ENCODE measurements at regions not wholly inside any gene's neighbourhood (a gene's known extent, or its start where the extent isn't known, plus 50 kb on each side); places are given as distances from the start of the nearest gene placed in this dataset.

DNA sequence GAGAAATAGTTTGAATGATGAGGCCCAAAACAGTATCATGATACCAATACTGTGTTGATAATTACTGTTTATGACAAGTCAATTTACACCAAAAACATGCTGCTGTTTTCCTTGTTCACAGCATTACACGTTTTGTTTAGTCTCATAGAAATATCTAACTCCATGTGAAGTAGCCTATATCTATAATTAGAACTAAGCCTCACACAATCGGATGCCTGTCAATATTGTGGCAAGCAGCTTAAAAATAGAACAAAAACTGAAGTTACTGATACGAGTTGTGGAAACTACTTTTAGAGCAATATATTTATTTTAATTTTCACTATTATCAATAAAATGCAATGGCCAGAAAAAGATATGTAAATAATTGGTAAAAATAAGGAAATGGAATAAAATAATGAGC, 470.8 kb downstream of the ZEB2 start:
- Mint-ChIP-seq H3K4me3 (no peak overlapping the region), H3K4me1 (peaks cover 1% of the 10 kb centered on the region)

DNA sequence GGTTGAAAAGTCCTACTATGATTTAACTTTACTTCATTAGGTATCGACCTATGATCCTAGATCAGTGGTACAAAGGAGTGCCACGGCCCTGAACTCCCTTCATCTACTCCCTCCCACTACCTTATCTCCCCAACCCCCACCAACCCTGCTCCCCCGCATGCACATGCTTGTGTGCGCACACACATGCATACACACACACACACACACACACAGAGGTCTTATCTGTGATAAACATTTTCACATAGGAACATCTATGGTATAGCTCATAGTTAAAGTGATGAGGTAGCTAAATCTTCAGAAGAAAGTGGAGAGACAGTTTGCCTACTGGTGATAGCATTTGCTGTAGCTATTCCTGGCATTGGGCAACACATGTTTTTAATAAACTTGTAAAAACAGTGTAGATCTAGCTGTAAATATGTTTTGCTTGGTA, 471.3 kb downstream of the ZEB2 start:
- H3K9me3 Mint-ChIP-seq, result no peaks in the 10 kb centered on the region
- H3K36me3 Mint-ChIP-seq, result no peaks in the 10 kb centered on the region
- H3K4me3 Mint-ChIP-seq, result no peak overlapping the region
- peaks cover 1% of the 10 kb centered on the region for H3K4me1 Mint-ChIP-seq
- TF ChIP-seq CTCF (IDR thresholded peaks at IDR 0.05; ENCODE audit: unreplicated experiment), result no peak
- DNase-seq (ENCODE audit: low spot score in 2 of 2, unreplicated experiment in 2 of 2), result no peak
- H3K27ac Mint-ChIP-seq, result no peak overlapping the region
- no peaks in the 10 kb centered on the region for H3K27me3 Mint-ChIP-seq (ENCODE audit: low read depth)

More for the DNA sequence above, 470.8 kb downstream of the ZEB2 start:
- Mint-ChIP-seq H3K36me3 (no peaks in the 10 kb centered on the region), H3K27ac (no peak overlapping the region), H3K27me3 (ENCODE audit: low read depth) (no peaks in the 10 kb centered on the region), H3K9me3 (no peaks in the 10 kb centered on the region)
- no peak for DNase-seq (ENCODE audit: low spot score in 2 of 2, unreplicated experiment in 2 of 2)
- TF ChIP-seq CTCF (IDR thresholded peaks at IDR 0.05; ENCODE audit: unreplicated experiment), result no peak

GRCh38 chr2:144042751-144043150, 477.2 kb downstream of the ZEB2 start:
- no peaks in the 10 kb centered on the region for H3K4me1 Mint-ChIP-seq
- H3K9me3 Mint-ChIP-seq, result no peaks in the 10 kb centered on the region
- no peak for DNase-seq (ENCODE audit: low spot score in 2 of 2, unreplicated experiment in 2 of 2)
- no peak overlapping the region for H3K27ac Mint-ChIP-seq
- H3K27me3 Mint-ChIP-seq (ENCODE audit: low read depth), result no peaks in the 10 kb centered on the region
- TF ChIP-seq CTCF (IDR thresholded peaks at IDR 0.05; ENCODE audit: unreplicated experiment), result no peak
- H3K36me3 Mint-ChIP-seq, result no peaks in the 10 kb centered on the region
- no peak overlapping the region for H3K4me3 Mint-ChIP-seq

GRCh38 chr2:144041612-144042011, 478.3 kb downstream of the ZEB2 start:
- TF ChIP-seq CTCF (IDR thresholded peaks at IDR 0.05; ENCODE audit: unreplicated experiment), result no peak
- no peak overlapping the region for H3K27ac Mint-ChIP-seq
- no peaks in the 10 kb centered on the region for H3K9me3 Mint-ChIP-seq
- no peak for DNase-seq (ENCODE audit: low spot score in 2 of 2, unreplicated experiment in 2 of 2)
- H3K36me3 Mint-ChIP-seq, result no peaks in the 10 kb centered on the region
- no peaks in the 10 kb centered on the region for H3K27me3 Mint-ChIP-seq (ENCODE audit: low read depth)
- no peaks in the 10 kb centered on the region for H3K4me1 Mint-ChIP-seq
- H3K4me3 Mint-ChIP-seq, result no peak overlapping the region

DNA sequence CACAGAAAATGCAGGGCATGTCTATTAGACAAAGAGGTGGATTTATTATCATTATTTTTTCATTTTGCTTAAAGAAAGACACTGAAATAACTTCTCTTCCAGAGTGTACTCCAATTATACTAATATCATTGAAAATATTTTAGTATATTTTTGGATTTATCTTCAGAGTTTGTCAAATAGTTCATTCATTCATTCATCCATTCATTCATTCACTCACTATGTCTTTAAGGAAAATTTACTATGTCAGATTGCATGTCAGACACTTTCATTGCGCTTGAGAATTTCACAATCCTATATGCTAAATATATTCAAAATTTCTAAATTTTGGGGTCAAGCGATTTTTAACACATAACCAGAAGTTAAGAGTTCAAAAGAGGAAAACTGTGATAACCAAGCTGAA, 479.1 kb downstream of the ZEB2 start:
- Mint-ChIP-seq H3K4me1 (no peaks in the 10 kb centered on the region), H3K27ac (no peak overlapping the region), H3K9me3 (no peaks in the 10 kb centered on the region), H3K36me3 (no peaks in the 10 kb centered on the region), H3K4me3 (no peak overlapping the region), H3K27me3 (ENCODE audit: low read depth) (no peaks in the 10 kb centered on the region)
- no peak for DNase-seq (ENCODE audit: low spot score in 2 of 2, unreplicated experiment in 2 of 2)
- no peak for TF ChIP-seq CTCF (IDR thresholded peaks at IDR 0.05; ENCODE audit: unreplicated experiment)

- H3K9me3 Mint-ChIP-seq, result peaks cover 10% of the 10 kb centered on the region
- H3K4me3 Mint-ChIP-seq, result no peak overlapping the region
- peaks cover 4% of the 10 kb centered on the region for H3K36me3 Mint-ChIP-seq
- H3K4me1 Mint-ChIP-seq, result peaks cover under 1% of the 10 kb centered on the region
- no peak for TF ChIP-seq CTCF (IDR thresholded peaks at IDR 0.05; ENCODE audit: unreplicated experiment)
- H3K27me3 Mint-ChIP-seq (ENCODE audit: low read depth), result no peaks in the 10 kb centered on the region
- DNase-seq (ENCODE audit: low spot score in 2 of 2, unreplicated experiment in 2 of 2), result no peak
- H3K27ac Mint-ChIP-seq, result no peak overlapping the region
Observed at GRCh38 chr2:144032566-144032965, 487.4 kb downstream of the ZEB2 start.
